Stimulated activated CD8-positive, alpha-beta memory T cell treated with anti-CD3 and anti-CD28 coated beads, Interleukin-7, amount 100 ng/mL, for 24 hours (primary cell): ENCODE measurements at regions not wholly inside any gene's neighbourhood (a gene's known extent, or its start where the extent isn't known, plus 50 kb on each side); places are given as distances from the start of the nearest gene placed in this dataset.

Experiments
- DNase-seq: peaks from one replicate; pipeline ENCODE4 v3.0.0-alpha.2; 2020; ENCODE audit warnings: low read depth

GRCh38 chr10:36373424-36374096 is 731.5 kb upstream of the FZD8 start:
- no peak for DNase-seq

- DNase-seq, result no peak
Measured at GRCh38 chr10:36367362-36367761, 725.3 kb upstream of the FZD8 start.

- DNase-seq, result no peak
Measured at GRCh38 chr10:36366843-36367242, 724.7 kb upstream of the FZD8 start.

- DNase-seq, result no peak
Measured at GRCh38 chr10:36366065-36366464, 724.0 kb upstream of the FZD8 start.

- DNase-seq, result no peak
Measured at GRCh38 chr10:36362257-36362656, 720.2 kb upstream of the FZD8 start.

- no peak for DNase-seq
Measured at GRCh38 chr10:36358736-36359135, 716.6 kb upstream of the FZD8 start.

GRCh38 chr10:36354633-36355032 is 712.5 kb upstream of the FZD8 start:
- no peak for DNase-seq

GRCh38 chr10:36351159-36351558 is 709.1 kb upstream of the FZD8 start:
- no peak for DNase-seq

GRCh38 chr10:36349445-36350078 is 707.5 kb upstream of the FZD8 start:
- no peak for DNase-seq

- DNase-seq, result no peak
Measured at GRCh38 chr10:36345807-36346206, 703.7 kb upstream of the FZD8 start.

- DNase-seq, result no peak
Measured at GRCh38 chr10:36345175-36345533, 703.1 kb upstream of the FZD8 start.

- no peak for DNase-seq
Measured at GRCh38 chr10:36344240-36345174, 702.4 kb upstream of the FZD8 start.

GRCh38 chr10:36342781-36343180 is 700.7 kb upstream of the FZD8 start:
- DNase-seq, result no peak

GRCh38 chr10:36341471-36341870 is 699.4 kb upstream of the FZD8 start:
- no peak for DNase-seq

GRCh38 chr10:36336315-36336714 is 694.2 kb upstream of the FZD8 start:
- DNase-seq, result no peak

- DNase-seq, result no peak
Measured at GRCh38 chr10:36333446-36333845, 691.4 kb upstream of the FZD8 start.

GRCh38 chr10:36332926-36333325 is 690.8 kb upstream of the FZD8 start:
- no peak for DNase-seq

GRCh38 chr10:36331121-36331520 is 689.0 kb upstream of the FZD8 start:
- no peak for DNase-seq

GRCh38 chr10:36325815-36326214 is 683.7 kb upstream of the FZD8 start:
- DNase-seq, result no peak

- DNase-seq, result no peak
Measured at GRCh38 chr10:36324831-36325230, 682.7 kb upstream of the FZD8 start.

- no peak for DNase-seq
Measured at GRCh38 chr10:36313142-36313541, 671.0 kb upstream of the FZD8 start.

GRCh38 chr10:36303896-36304295 is 661.8 kb upstream of the FZD8 start:
- DNase-seq, result no peak

GRCh38 chr10:36302086-36302485 is 660.0 kb upstream of the FZD8 start:
- DNase-seq, result no peak
